Naive thymus-derived CD4-positive, alpha-beta T cell (primary cell): ENCODE measurements at regions not wholly inside any gene's neighbourhood (a gene's known extent, or its start where the extent isn't known, plus 50 kb on each side); places are given as distances from the start of the nearest gene placed in this dataset.

Experiments
- ATAC-seq: fragments of 150-1000 bp; cut with Tn5 transposase; 2 replicates; pipeline ENCODE4 v1.10.0; 2021; ENCODE audit warnings: mild to moderate bottlenecking, moderate library complexity
- CTCF ChIA-PET: fragments of 350-600 bp; sonication (Branson Sonifier 250); formaldehyde crosslinking; loops from one replicate; lab custom pipeline; 2021; ENCODE audit warnings: antibody characterized with exemption; lab: Charles Lee
- POLR2A ChIA-PET: fragments of 350-600 bp; sonication (Branson Sonifier 250); formaldehyde crosslinking; loops from one replicate; lab custom pipeline; 2021; ENCODE audit warnings: antibody characterized with exemption, inconsistent platforms; lab: Charles Lee
- DNase-seq, 9 donors: peaks; one replicate each; pipeline versions ENCODE4 v3.0.0 to v3.0.0-alpha.2; 2020 to 2022; ENCODE audit warnings: mixed read lengths in 1 of 9
- H3K27ac ChIP-seq: one replicate; pipeline ENCODE4 v1.7.0; 2013; ENCODE audit warnings: mild to moderate bottlenecking, low read depth, low read length, moderate library complexity
- H3K27me3 ChIP-seq, 2 donors: one replicate each; pipeline ENCODE4 v1.7.0; 2013; ENCODE audit warnings: low read length in 2 of 2, mild to moderate bottlenecking in 2 of 2, moderate library complexity in 2 of 2; ENCODE audit not compliant: control insufficient read depth in 2 of 2, insufficient read depth in 2 of 2
- H3K36me3 ChIP-seq, 3 experiments: 1 replicate in 2 of 3; 2 replicates in 1 of 3; pipeline ENCODE4 v1.7.0; 2013; ENCODE audit warnings: low read length in 3 of 3, mild to moderate bottlenecking in 3 of 3, moderate library complexity in 1 of 3; ENCODE audit not compliant: insufficient read depth in 3 of 3, control insufficient read depth in 2 of 3
- H3K4me1 ChIP-seq, 2 donors: one replicate each; pipeline ENCODE4 v1.7.0; 2013; ENCODE audit warnings: low read length in 2 of 2, mild to moderate bottlenecking in 2 of 2, moderate library complexity in 1 of 2; ENCODE audit not compliant: control insufficient read depth in 2 of 2, insufficient read depth in 2 of 2
- H3K4me3 ChIP-seq: 2 replicates; pipeline ENCODE4 v1.7.0; 2013; ENCODE audit warnings: mild to moderate bottlenecking, low read length
- H3K9me3 ChIP-seq, 3 experiments: 1 replicate in 2 of 3; 2 replicates in 1 of 3; pipeline ENCODE4 v1.7.0; 2013; ENCODE audit warnings: low read length in 3 of 3; ENCODE audit not compliant: control insufficient read depth in 2 of 3
- H3K27ac Mint-ChIP-seq, 9 donors: one replicate each; pipeline ENCODE4 v1.8.0; 2020 to 2022; ENCODE audit warnings: mixed read lengths in 9 of 9, mild to moderate bottlenecking in 8 of 9, moderate library complexity in 5 of 9, inconsistent platforms in 2 of 9
- H3K27me3 Mint-ChIP-seq, 5 donors: one replicate each; pipeline ENCODE4 v1.8.0; 2021 to 2022; ENCODE audit warnings: mixed read lengths in 5 of 5, mild to moderate bottlenecking in 1 of 5
- H3K36me3 Mint-ChIP-seq, 5 donors: one replicate each; pipeline ENCODE4 v1.8.0; 2020 to 2022; ENCODE audit warnings: mixed read lengths in 5 of 5, mild to moderate bottlenecking in 3 of 5, inconsistent platforms in 1 of 5
- H3K4me1 Mint-ChIP-seq, 7 donors: one replicate each; pipeline ENCODE4 v1.8.0; 2020 to 2022; ENCODE audit warnings: mixed read lengths in 7 of 7, mild to moderate bottlenecking in 3 of 7, inconsistent platforms in 1 of 7
- H3K4me3 Mint-ChIP-seq, 10 donors: one replicate each; pipeline ENCODE4 v1.8.0; 2020 to 2022; ENCODE audit warnings: mild to moderate bottlenecking in 10 of 10, mixed read lengths in 10 of 10, moderate library complexity in 6 of 10, inconsistent platforms in 2 of 10
- H3K9me3 Mint-ChIP-seq, 11 donors: one replicate each; pipeline ENCODE4 v1.8.0; 2020 to 2022; ENCODE audit warnings: mixed read lengths in 11 of 11, mild to moderate bottlenecking in 4 of 11, inconsistent platforms in 1 of 11, moderate library complexity in 1 of 11
- intact Hi-C, 2 donors: fragments of 100-400 bp; cut with micrococcal nuclease; formaldehyde crosslinking; loops; one replicate each; pipeline ENCODE4 v1.15.1; 2023

DNA sequence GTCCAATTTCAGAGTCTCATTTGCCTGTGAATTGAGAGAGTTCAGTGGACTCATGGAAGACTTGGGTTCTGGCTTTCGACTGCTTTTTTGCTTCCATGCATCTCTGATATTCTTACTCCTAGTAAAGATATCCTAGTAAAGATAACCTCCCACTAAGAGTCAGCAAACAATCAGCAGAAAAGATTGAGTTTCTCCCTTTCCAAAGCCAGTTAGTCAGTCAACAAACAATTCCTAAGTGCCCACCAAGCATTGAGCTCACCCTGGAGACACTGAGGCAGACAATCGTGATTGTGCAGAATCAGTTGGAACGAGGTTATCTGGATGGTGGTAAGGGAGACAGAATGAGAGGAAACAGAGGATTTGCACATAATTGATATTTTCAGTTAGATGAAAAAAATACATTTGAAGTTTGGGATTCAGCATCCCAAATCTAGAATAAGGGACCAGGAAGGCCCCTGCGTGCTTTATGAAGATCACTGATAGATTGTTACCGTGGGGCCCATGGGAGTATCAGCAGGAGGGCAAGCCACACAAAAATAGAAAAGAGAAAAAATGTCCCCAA, 99.7 kb upstream of the SLC38A2 start:
- CTCF ChIA-PET = no interaction called here
- H3K4me3 ChIP-seq = no peak overlapping the region
- ATAC-seq (no peak), DNase-seq (no peak)
- intact Hi-C loops = loop anchor here in 1 of 2 donors (2.0 kb wide), 1 partner anchor 49 kb away; no protein-coding TSS in a partner anchor
- H3K9me3 ChIP-seq = no peaks in the 10 kb centered on the region
- POLR2A ChIA-PET = no interaction called here
- Mint-ChIP-seq H3K27me3 (no peaks in the 10 kb centered on the region), H3K9me3 (no peaks in the 10 kb centered on the region), H3K4me1 (peaks cover 16 to 42% (median 22%) of the 10 kb centered on the region in 7 donors), H3K27ac (peak overlapping the region in 1 of 9 donors; percentile 66), H3K4me3 (no peak overlapping the region), H3K36me3 (peaks cover 0 to 24% (median 0%) of the 10 kb centered on the region in 5 donors)
- H3K27me3 ChIP-seq = no peaks in the 10 kb centered on the region
- H3K27ac ChIP-seq = no peak overlapping the region
- no peaks in the 10 kb centered on the region for H3K36me3 ChIP-seq
- peaks cover 0 to 15% of the 10 kb centered on the region in 2 donors for H3K4me1 ChIP-seq

DNA sequence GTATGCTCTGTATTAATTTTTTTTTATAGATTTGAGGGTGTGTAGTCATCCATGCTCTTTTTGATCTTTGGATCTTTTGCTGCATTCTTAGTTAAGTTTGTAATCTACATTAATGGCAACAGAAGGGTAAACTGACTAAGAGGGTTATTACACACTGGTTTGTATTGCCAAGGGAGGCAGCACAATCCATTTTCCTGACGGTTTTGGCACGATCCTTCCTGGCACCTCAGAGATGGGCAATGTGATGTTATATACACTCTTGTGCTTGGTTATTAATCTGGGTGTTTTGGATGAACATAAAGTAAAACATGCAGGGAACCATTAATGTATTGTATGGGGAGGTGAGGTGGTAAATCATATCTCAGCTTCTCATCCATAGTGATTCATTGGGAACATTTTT, 98.8 kb upstream of the SLC38A2 start:
- Mint-ChIP-seq H3K27ac (peak overlapping the region in 1 of 9 donors; percentile 38), H3K36me3 (peaks cover 0 to 26% (median 0%) of the 10 kb centered on the region in 5 donors), H3K9me3 (peaks cover 0 to 2% (median 0%) of the 10 kb centered on the region in 11 donors), H3K4me1 (peaks cover 16 to 39% (median 22%) of the 10 kb centered on the region in 7 donors), H3K27me3 (no peaks in the 10 kb centered on the region), H3K4me3 (peak overlapping the region in 1 of 10 donors; percentile 72)
- no peaks in the 10 kb centered on the region for H3K9me3 ChIP-seq
- H3K27ac ChIP-seq = no peak overlapping the region
- H3K27me3 ChIP-seq = no peaks in the 10 kb centered on the region
- DNase-seq (no peak), ATAC-seq (no peak)
- no peak overlapping the region for H3K4me3 ChIP-seq
- H3K4me1 ChIP-seq = peaks cover 0 to 15% of the 10 kb centered on the region in 2 donors
- intact Hi-C loops = no loop called here
- no peaks in the 10 kb centered on the region for H3K36me3 ChIP-seq
- POLR2A ChIA-PET = interaction anchor here (1.2 kb wide), 1 partner anchor 114 kb away, joined by 4 read pairs; no protein-coding TSS in a partner anchor
- CTCF ChIA-PET = no interaction called here

DNA sequence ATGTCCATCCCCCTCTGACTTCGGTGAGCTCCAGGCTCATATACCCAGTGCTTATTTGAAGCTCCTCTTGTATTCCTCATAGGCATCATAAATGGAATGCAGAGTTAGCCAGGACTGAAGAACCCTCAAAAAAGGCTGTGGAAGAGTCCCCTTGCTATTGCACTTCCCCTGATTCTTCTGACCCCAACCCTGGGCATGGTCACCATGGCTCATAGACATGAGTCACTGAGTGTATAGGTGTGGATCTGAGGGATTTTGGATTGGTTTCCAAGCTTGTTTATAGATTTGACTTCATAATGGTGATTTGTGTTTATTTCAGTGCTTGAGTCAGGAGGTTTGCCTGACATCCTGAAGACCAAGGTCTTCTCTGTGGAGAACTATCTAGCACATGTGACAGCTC, 98.4 kb upstream of the SLC38A2 start:
- peaks cover 0 to 2% (median 0%) of the 10 kb centered on the region in 11 donors for H3K9me3 Mint-ChIP-seq
- no peak for ATAC-seq
- no peaks in the 10 kb centered on the region for H3K27me3 ChIP-seq
- peak overlapping the region in 1 of 9 donors; percentile 40 for H3K27ac Mint-ChIP-seq
- no peak overlapping the region for H3K27ac ChIP-seq
- CTCF ChIA-PET = no interaction called here
- H3K27me3 Mint-ChIP-seq = no peaks in the 10 kb centered on the region
- H3K36me3 ChIP-seq = no peaks in the 10 kb centered on the region
- POLR2A ChIA-PET = interaction anchor here (1.2 to 2.0 kb wide), 2 partner anchors 11 to 114 kb away, joined by 4 to 8 read pairs; no protein-coding TSS in a partner anchor
- peaks cover 16 to 36% (median 22%) of the 10 kb centered on the region in 7 donors for H3K4me1 Mint-ChIP-seq
- no peak for DNase-seq
- intact Hi-C loops = loop anchor here (1.0 kb wide), 2 partner anchors 11 to 13 kb away; no protein-coding TSS in a partner anchor
- peaks cover 0 to 26% (median 0%) of the 10 kb centered on the region in 5 donors for H3K36me3 Mint-ChIP-seq
- no peak overlapping the region for H3K4me3 ChIP-seq
- no peaks in the 10 kb centered on the region for H3K9me3 ChIP-seq
- H3K4me3 Mint-ChIP-seq = peak overlapping the region in 1 of 10 donors; percentile 72
- H3K4me1 ChIP-seq = peaks cover 0 to 15% of the 10 kb centered on the region in 2 donors

DNA sequence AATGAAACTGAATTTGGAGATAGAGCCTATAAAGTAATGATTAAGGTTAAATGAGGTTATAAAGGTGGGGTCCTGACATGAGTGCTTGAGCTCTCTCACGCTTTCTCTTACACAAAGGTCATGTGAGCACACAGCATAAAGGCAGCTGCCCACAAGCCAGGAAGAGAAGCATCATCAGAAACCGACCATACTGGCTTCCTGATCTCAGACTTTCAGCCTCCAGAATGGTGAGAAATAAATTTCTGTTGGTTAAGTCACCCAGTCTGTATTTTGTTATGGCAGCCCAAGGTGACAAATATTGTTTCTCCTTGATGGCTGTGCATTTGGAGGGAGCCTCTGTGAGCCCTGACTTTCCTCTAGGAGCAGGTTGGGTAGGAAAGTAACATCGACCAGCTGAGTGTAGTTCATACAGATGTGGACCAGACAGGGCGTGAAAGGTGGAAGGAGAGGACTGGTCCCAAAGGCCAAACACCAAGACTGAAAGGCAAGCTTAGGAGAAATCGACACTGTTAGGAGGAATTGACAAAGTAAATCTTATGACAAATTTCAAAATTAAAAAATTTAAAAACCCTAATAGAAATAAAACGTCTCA, 97.6 kb upstream of the SLC38A2 start:
- no peak overlapping the region for H3K27ac ChIP-seq
- Mint-ChIP-seq H3K4me1 (peaks cover 16 to 40% (median 22%) of the 10 kb centered on the region in 7 donors), H3K27me3 (no peaks in the 10 kb centered on the region), H3K27ac (peak overlapping the region in 7 of 9 donors; percentile 0 to 95 (median 49)), H3K4me3 (peak overlapping the region in 7 of 10 donors; percentile 40 to 88 (median 49)), H3K36me3 (peaks cover 0 to 31% (median 5%) of the 10 kb centered on the region in 5 donors), H3K9me3 (peaks cover 0 to 5% (median 0%) of the 10 kb centered on the region in 11 donors)
- POLR2A ChIA-PET = interaction anchor here (0.6 to 2.0 kb wide), 5 partner anchors 10 to 113 kb away, joined by 3 to 8 read pairs (median 4); no protein-coding TSS in a partner anchor
- peaks cover 0 to 15% of the 10 kb centered on the region in 2 donors for H3K4me1 ChIP-seq
- H3K36me3 ChIP-seq = no peaks in the 10 kb centered on the region
- intact Hi-C loops = loop anchor here (1.0 kb wide), 2 partner anchors 10 to 12 kb away; no protein-coding TSS in a partner anchor
- peak; percentile 74 for ATAC-seq
- no peaks in the 10 kb centered on the region for H3K9me3 ChIP-seq
- CTCF ChIA-PET = interaction anchor here (0.5 kb wide), 1 partner anchor 1683 kb away, joined by 3 read pairs; no protein-coding TSS in a partner anchor
- no peak overlapping the region for H3K4me3 ChIP-seq
- no peaks in the 10 kb centered on the region for H3K27me3 ChIP-seq
- DNase-seq = peak in 3 of 9 donors; percentile 10 to 30 (median 13)

DNA sequence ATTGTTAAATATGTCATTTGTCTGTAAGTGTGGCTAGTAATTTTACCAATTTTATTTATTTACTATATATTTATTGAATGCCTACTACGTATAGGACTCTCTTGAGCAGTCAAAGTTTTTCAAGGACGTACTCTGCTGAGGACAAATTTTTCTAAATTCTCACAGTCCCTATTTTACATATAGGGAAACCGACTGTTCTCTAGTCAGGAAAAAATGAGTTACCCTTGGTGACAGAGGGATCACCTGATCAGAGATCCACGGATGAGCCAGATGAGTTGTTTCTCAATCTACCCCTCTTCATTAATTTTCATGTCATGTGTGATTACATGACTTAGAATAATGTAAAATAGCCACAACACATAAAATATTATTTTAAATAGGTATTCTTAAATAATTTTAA, 96.2 kb upstream of the SLC38A2 start:
- ATAC-seq = no peak
- intact Hi-C loops = no loop called here
- H3K27ac Mint-ChIP-seq = no peak overlapping the region
- H3K9me3 ChIP-seq = no peaks in the 10 kb centered on the region
- no peak overlapping the region for H3K4me3 ChIP-seq
- H3K4me3 Mint-ChIP-seq = no peak overlapping the region
- H3K4me1 Mint-ChIP-seq = peaks cover 16 to 38% (median 21%) of the 10 kb centered on the region in 7 donors
- H3K27ac ChIP-seq = no peak overlapping the region
- no peaks in the 10 kb centered on the region for H3K27me3 ChIP-seq
- no peaks in the 10 kb centered on the region for H3K27me3 Mint-ChIP-seq
- H3K4me1 ChIP-seq = peaks cover 0 to 15% of the 10 kb centered on the region in 2 donors
- no peak for DNase-seq
- POLR2A ChIA-PET = interaction anchor here (0.6 to 1.0 kb wide), 3 partner anchors 14 to 98 kb away, joined by 3 to 4 read pairs (median 3); no protein-coding TSS in a partner anchor
- no peaks in the 10 kb centered on the region for H3K36me3 ChIP-seq
- CTCF ChIA-PET = no interaction called here
- peaks cover 0 to 31% (median 7%) of the 10 kb centered on the region in 5 donors for H3K36me3 Mint-ChIP-seq
- H3K9me3 Mint-ChIP-seq = peaks cover 0 to 11% (median 0%) of the 10 kb centered on the region in 11 donors

DNA sequence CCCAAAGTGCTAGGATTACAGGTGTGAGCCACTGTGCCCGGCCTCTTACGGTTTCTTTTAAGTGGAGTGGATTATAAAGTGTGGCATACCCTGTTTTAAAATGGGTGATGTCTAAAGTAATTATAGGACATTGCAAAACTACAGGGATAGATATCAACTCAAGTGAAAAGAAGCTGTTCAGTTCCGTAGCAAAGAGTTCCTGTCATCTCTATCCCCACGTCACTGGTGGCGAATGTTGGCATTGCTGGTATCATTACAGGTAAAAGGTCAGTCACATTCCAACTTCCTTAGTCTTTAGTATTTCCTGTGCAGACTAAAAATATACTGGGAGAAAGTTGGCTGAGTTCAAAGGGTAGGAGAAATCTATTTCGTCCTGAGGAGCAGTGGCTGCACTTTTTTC, 95.6 kb upstream of the SLC38A2 start:
- no peak for ATAC-seq
- Mint-ChIP-seq H3K36me3 (peaks cover 0 to 27% (median 7%) of the 10 kb centered on the region in 5 donors), H3K27me3 (no peaks in the 10 kb centered on the region), H3K27ac (no peak overlapping the region), H3K4me1 (peaks cover 13 to 34% (median 17%) of the 10 kb centered on the region in 7 donors), H3K9me3 (peaks cover 0 to 11% (median 0%) of the 10 kb centered on the region in 11 donors), H3K4me3 (no peak overlapping the region)
- no peak overlapping the region for H3K27ac ChIP-seq
- ChIA-PET POLR2A (interaction anchor here (1.0 kb wide), 1 partner anchor 13 kb away, joined by 4 read pairs; no protein-coding TSS in a partner anchor), CTCF (no interaction called here)
- no peaks in the 10 kb centered on the region for H3K27me3 ChIP-seq
- no peak for DNase-seq
- H3K4me1 ChIP-seq = peaks cover 0 to 11% of the 10 kb centered on the region in 2 donors
- no peaks in the 10 kb centered on the region for H3K9me3 ChIP-seq
- no peak overlapping the region for H3K4me3 ChIP-seq
- intact Hi-C loops = no loop called here
- H3K36me3 ChIP-seq = no peaks in the 10 kb centered on the region
